KMS-11 (cell line): ENCODE measurements at regions not wholly inside any gene's neighbourhood (a gene's known extent, or its start where the extent isn't known, plus 50 kb on each side); places are given as distances from the start of the nearest gene placed in this dataset.

Experiments
- H2AFZ ChIP-seq: fragments of 200-600 bp; sonication (generic); 2 replicates; pipeline ENCODE4 v1.6.1; 2016; ENCODE audit warnings: antibody characterized with exemption, mixed run types, low read depth
- H3K27ac ChIP-seq: fragments of 200-600 bp; sonication (generic); 2 replicates; pipeline ENCODE4 v1.6.1; 2016; ENCODE audit warnings: mild to moderate bottlenecking, mixed run types
- H3K27me3 ChIP-seq: fragments of 200-600 bp; sonication (generic); 2 replicates; pipeline ENCODE4 v1.6.1; 2017; ENCODE audit warnings: mild to moderate bottlenecking, low read depth, mixed run types, moderate library complexity; ENCODE audit not compliant: insufficient read depth
- H3K36me3 ChIP-seq: fragments of 200-600 bp; sonication (generic); 2 replicates; pipeline ENCODE4 v1.6.1; 2017; ENCODE audit warnings: mild to moderate bottlenecking, mixed run types; ENCODE audit not compliant: insufficient read depth
- H3K4me1 ChIP-seq: fragments of 200-600 bp; sonication (generic); 2 replicates; pipeline ENCODE4 v1.6.1; 2016; ENCODE audit warnings: mild to moderate bottlenecking, low read depth, mixed run types; ENCODE audit not compliant: poor library complexity, severe bottlenecking
- H3K4me2 ChIP-seq: fragments of 200-600 bp; sonication (generic); 2 replicates; pipeline ENCODE4 v1.7.0; 2016; ENCODE audit warnings: mild to moderate bottlenecking, mixed run types
- H3K4me3 ChIP-seq: fragments of 200-600 bp; sonication (generic); IDR thresholded peaks from 2 replicates; pipeline ENCODE4 v1.6.1; 2017; ENCODE audit warnings: low read depth, low read length, mixed read lengths; ENCODE audit not compliant: insufficient read depth
- H3K79me2 ChIP-seq: fragments of 200-600 bp; sonication (generic); 2 replicates; pipeline ENCODE4 v1.6.1; 2016; ENCODE audit warnings: low read depth, mixed run types; ENCODE audit not compliant: insufficient read depth
- H3K9ac ChIP-seq: fragments of 200-600 bp; sonication (generic); 2 replicates; pipeline ENCODE4 v1.6.1; 2016; ENCODE audit warnings: mild to moderate bottlenecking, mixed run types
- H4K20me1 ChIP-seq: fragments of 200-600 bp; sonication (generic); 2 replicates; pipeline ENCODE4 v1.6.1; 2016; ENCODE audit warnings: mild to moderate bottlenecking, mixed run types; ENCODE audit not compliant: insufficient read depth
- CTCF ChIP-seq: fragments of 200-600 bp; sonication (generic); conservative IDR thresholded peaks from 2 replicates; pipeline ENCODE4 v1.6.1; 2017; ENCODE audit warnings: low read depth, mild to moderate bottlenecking, antibody characterized with exemption, low read length, moderate library complexity, mixed read lengths

- no peak for TF ChIP-seq CTCF
- no peaks in the 10 kb centered on the region for H3K36me3 ChIP-seq
- no peaks in the 10 kb centered on the region for H3K27me3 ChIP-seq
- H3K79me2 ChIP-seq, result no peaks in the 10 kb centered on the region
- H3K27ac ChIP-seq, result no peak overlapping the region
- no peaks in the 10 kb centered on the region for H4K20me1 ChIP-seq
- H3K4me3 ChIP-seq, result no peak overlapping the region
- no peak overlapping the region for H3K9ac ChIP-seq
- H3K4me2 ChIP-seq, result no peak overlapping the region
- H2AFZ ChIP-seq, result no peak overlapping the region
- H3K4me1 ChIP-seq, result no peaks in the 10 kb centered on the region
Observed at GRCh38 chr9:117543089-117543488, 128.2 kb upstream of the ASTN2 start.

- no peaks in the 10 kb centered on the region for H3K27me3 ChIP-seq
Observed at GRCh38 chr9:117542021-117542420, 127.2 kb upstream of the ASTN2 start.

GRCh38 chr9:117541181-117541580 is 126.3 kb upstream of the ASTN2 start:
- no peak overlapping the region for H3K4me3 ChIP-seq

More at GRCh38 chr9:117542021-117542420, 127.2 kb upstream of the ASTN2 start:
- TF ChIP-seq CTCF, result no peak
- Histone ChIP-seq H4K20me1 (no peaks in the 10 kb centered on the region), H3K9ac (no peak overlapping the region), H3K4me1 (no peaks in the 10 kb centered on the region), H2AFZ (no peak overlapping the region), H3K4me3 (no peak overlapping the region), H3K79me2 (no peaks in the 10 kb centered on the region), H3K4me2 (no peak overlapping the region), H3K27ac (no peak overlapping the region), H3K36me3 (no peaks in the 10 kb centered on the region)

GRCh38 chr9:117535973-117536372 is 121.1 kb upstream of the ASTN2 start:
- TF ChIP-seq CTCF, result no peak
- Histone ChIP-seq H3K4me2 (no peak overlapping the region), H3K4me3 (no peak overlapping the region), H3K4me1 (no peaks in the 10 kb centered on the region), H3K79me2 (no peaks in the 10 kb centered on the region), H3K27ac (no peak overlapping the region), H4K20me1 (no peaks in the 10 kb centered on the region), H3K36me3 (no peaks in the 10 kb centered on the region), H3K9ac (no peak overlapping the region), H2AFZ (no peak overlapping the region), H3K27me3 (no peaks in the 10 kb centered on the region)

More at GRCh38 chr9:117541181-117541580, 126.3 kb upstream of the ASTN2 start:
- Histone ChIP-seq H3K36me3 (no peaks in the 10 kb centered on the region), H3K9ac (no peak overlapping the region), H3K27me3 (no peaks in the 10 kb centered on the region), H3K27ac (no peak overlapping the region), H3K4me1 (no peaks in the 10 kb centered on the region), H2AFZ (no peak overlapping the region), H4K20me1 (no peaks in the 10 kb centered on the region), H3K79me2 (no peaks in the 10 kb centered on the region), H3K4me2 (no peak overlapping the region)
- no peak for TF ChIP-seq CTCF
